ENCODE measurements at regions not wholly inside any gene's neighbourhood (a gene's known extent, or its start where the extent isn't known, plus 50 kb on each side); places are given as distances from the start of the nearest gene placed in this dataset.

DNA sequence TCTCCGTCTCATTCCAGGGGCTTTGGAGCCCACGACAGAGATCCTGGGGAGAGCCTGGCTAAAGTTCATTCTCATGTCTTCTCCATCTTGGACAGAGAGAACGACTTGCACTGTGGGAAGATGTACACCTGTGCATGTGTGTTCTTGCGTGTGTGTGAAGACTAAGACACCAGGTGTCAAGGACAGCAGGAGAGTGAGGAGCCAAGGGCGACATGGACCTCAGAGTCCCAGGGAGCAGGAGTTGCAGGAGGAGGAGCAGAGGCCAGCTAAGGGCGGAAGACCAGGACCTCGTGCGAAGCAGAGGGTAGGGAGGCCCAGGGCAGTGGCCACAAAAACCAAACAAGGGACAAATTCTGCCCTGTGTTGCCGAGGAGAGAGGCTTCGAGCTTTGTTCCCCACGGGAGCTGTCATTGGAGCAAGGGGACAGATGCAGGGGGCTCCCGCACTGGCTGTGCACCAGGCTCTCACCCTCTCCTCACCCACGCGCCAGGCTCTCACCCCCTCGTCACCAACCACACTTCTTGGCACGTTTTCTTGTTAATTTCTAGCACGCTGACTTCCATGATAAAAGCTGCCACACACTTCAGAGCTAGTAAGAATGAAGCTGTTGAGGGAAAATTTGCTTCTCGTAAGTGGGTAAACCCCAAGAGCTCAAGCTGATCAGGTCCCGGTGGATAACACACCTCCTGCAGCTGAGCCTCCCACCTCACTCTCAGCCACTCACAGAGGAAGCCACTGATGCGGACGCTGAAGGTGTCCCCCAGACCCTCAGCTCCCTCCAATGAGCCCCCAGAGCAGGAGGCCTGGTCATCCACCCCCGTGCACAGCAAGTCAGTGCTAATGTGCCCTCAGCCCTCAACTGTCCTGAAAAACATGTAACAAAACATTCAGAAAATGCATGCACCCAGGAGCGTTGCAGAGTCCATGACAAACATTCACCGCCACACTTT is 62.6 kb downstream of the DLL1 start:
- H3K27ac ChIP-seq (ENCODE audit: low read length), result no peak overlapping the region
- H3K4me1 ChIP-seq (ENCODE audit: control insufficient read depth, insufficient read depth, low read length), result peaks cover 26% of the 10 kb centered on the region
- H3K4me3 ChIP-seq (ENCODE audit: low read length), result no peak overlapping the region
- DNase-seq (no peak), ATAC-seq (no peak)
- Mint-ChIP-seq H3K9me3 (no peaks in the 10 kb centered on the region), H3K36me3 (no peaks in the 10 kb centered on the region), H3K4me3 (no peak overlapping the region), H3K27me3 (ENCODE audit: low read depth in 2 of 2) (peaks cover 26 to 38% of the 10 kb centered on the region in 2 donors), H3K27ac (no peak overlapping the region), H3K4me1 (peaks cover 25 to 29% of the 10 kb centered on the region in 2 donors)
- H3K9me3 ChIP-seq (ENCODE audit: control insufficient read depth, insufficient read depth, low read length), result no peaks in the 10 kb centered on the region
- H3K36me3 ChIP-seq (ENCODE audit: control insufficient read depth, insufficient read depth, low read length), result no peaks in the 10 kb centered on the region
- intact Hi-C loops (cut with micrococcal nuclease), result no loop called here
- WGBS (ENCODE audit: insufficient coverage), result 87% methylated on average over 24 of the region's 24 CpGs
- H3K27me3 ChIP-seq (ENCODE audit: control insufficient read depth, insufficient read depth, low read length), result no peaks in the 10 kb centered on the region
- TF ChIP-seq, protein P1, sequence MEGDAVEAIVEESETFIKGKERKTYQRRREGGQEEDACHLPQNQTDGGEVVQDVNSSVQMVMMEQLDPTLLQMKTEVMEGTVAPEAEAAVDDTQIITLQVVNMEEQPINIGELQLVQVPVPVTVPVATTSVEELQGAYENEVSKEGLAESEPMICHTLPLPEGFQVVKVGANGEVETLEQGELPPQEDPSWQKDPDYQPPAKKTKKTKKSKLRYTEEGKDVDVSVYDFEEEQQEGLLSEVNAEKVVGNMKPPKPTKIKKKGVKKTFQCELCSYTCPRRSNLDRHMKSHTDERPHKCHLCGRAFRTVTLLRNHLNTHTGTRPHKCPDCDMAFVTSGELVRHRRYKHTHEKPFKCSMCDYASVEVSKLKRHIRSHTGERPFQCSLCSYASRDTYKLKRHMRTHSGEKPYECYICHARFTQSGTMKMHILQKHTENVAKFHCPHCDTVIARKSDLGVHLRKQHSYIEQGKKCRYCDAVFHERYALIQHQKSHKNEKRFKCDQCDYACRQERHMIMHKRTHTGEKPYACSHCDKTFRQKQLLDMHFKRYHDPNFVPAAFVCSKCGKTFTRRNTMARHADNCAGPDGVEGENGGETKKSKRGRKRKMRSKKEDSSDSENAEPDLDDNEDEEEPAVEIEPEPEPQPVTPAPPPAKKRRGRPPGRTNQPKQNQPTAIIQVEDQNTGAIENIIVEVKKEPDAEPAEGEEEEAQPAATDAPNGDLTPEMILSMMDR (IDR thresholded peaks at IDR 0.05), result no peak

DNA sequence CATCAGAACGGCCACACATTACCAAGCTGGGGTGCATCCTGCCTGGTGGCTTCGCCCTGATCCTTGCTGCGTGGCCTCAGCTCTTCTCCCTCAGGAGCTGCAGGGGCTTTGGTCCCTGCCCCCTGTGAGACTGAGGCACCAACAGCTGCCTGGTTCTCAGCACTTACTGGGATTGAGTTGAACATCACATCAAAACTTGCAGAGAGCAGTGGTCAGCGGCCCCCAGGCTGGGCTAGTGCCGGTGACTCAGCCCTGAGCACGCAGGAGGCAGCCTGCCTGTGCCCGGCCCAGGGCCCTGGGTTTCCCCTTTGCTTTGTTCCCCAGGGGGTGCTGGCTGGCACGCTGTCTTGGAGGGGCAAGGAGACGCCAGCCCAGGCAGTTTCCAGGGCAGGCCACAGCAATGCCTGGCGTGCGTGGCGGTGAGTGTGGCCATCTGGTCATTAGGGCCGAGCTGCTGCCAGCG is 63.3 kb downstream of the DLL1 start:
- Mint-ChIP-seq H3K4me1 (peaks cover 32 to 36% of the 10 kb centered on the region in 2 donors), H3K27me3 (ENCODE audit: low read depth in 2 of 2) (peaks cover 30 to 36% of the 10 kb centered on the region in 2 donors), H3K4me3 (no peak overlapping the region), H3K9me3 (no peaks in the 10 kb centered on the region), H3K36me3 (no peaks in the 10 kb centered on the region), H3K27ac (no peak overlapping the region)
- Histone ChIP-seq H3K4me3 (ENCODE audit: low read length) (no peak overlapping the region), H3K9me3 (ENCODE audit: control insufficient read depth, insufficient read depth, low read length) (no peaks in the 10 kb centered on the region), H3K4me1 (ENCODE audit: control insufficient read depth, insufficient read depth, low read length) (peaks cover 33% of the 10 kb centered on the region), H3K36me3 (ENCODE audit: control insufficient read depth, insufficient read depth, low read length) (no peaks in the 10 kb centered on the region), H3K27me3 (ENCODE audit: control insufficient read depth, insufficient read depth, low read length) (no peaks in the 10 kb centered on the region), H3K27ac (ENCODE audit: low read length) (no peak overlapping the region)
- 91% methylated on average over 14 of the region's 14 CpGs for WGBS (ENCODE audit: insufficient coverage)
- TF ChIP-seq, protein P1 (IDR thresholded peaks at IDR 0.05), result no peak
- DNase-seq (no peak), ATAC-seq (no peak)
- intact Hi-C loops (cut with micrococcal nuclease), result no loop called here

DNA sequence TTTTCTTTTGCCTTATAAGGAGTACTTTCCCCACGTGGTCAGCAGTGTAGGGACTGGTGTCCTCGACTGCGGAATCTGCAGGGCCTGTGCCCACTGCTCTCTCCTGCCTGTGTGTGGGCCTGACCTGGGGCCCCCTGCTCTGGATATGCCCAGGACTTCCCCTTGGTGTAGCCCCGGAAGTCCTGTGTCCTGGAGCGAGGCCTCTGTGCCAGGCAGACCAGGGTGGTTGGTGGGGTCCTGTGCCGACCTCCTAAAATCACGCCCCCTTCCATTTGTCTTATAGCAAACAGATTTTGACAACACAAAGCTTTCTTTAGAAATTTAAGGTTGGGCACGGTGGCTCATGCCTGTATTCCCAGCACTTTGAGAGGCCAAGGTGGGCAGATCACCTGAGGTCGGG is 64.2 kb downstream of the DLL1 start:
- Histone ChIP-seq H3K27ac (ENCODE audit: low read length) (no peak overlapping the region), H3K9me3 (ENCODE audit: control insufficient read depth, insufficient read depth, low read length) (no peaks in the 10 kb centered on the region), H3K4me1 (ENCODE audit: control insufficient read depth, insufficient read depth, low read length) (peaks cover 42% of the 10 kb centered on the region), H3K36me3 (ENCODE audit: control insufficient read depth, insufficient read depth, low read length) (no peaks in the 10 kb centered on the region), H3K27me3 (ENCODE audit: control insufficient read depth, insufficient read depth, low read length) (no peaks in the 10 kb centered on the region), H3K4me3 (ENCODE audit: low read length) (no peak overlapping the region)
- WGBS (ENCODE audit: insufficient coverage), result 92% methylated on average over 9 of the region's 9 CpGs
- peaks cover 34% of the 10 kb centered on the region in 2 donors for H3K27me3 Mint-ChIP-seq (ENCODE audit: low read depth in 2 of 2)
- no peaks in the 10 kb centered on the region for H3K36me3 Mint-ChIP-seq
- H3K27ac Mint-ChIP-seq, result no peak overlapping the region
- intact Hi-C loops (cut with micrococcal nuclease), result no loop called here
- H3K9me3 Mint-ChIP-seq, result no peaks in the 10 kb centered on the region
- peaks cover 40 to 45% of the 10 kb centered on the region in 2 donors for H3K4me1 Mint-ChIP-seq
- no peak for DNase-seq
- TF ChIP-seq, protein P1 (IDR thresholded peaks at IDR 0.05), result no peak
- no peak overlapping the region for H3K4me3 Mint-ChIP-seq
- no peak for ATAC-seq

All from natural killer cell (primary cell).